GM12875 (cell line): ENCODE measurements at regions not wholly inside any gene's neighbourhood (a gene's known extent, or its start where the extent isn't known, plus 50 kb on each side); places are given as distances from the start of the nearest gene placed in this dataset.

Experiments used
- H3K4me3 ChIP-seq: one replicate; pipeline ENCODE4 v1.5.1; 2011; ENCODE audit warnings: low read depth, low read length, control low read depth
- TF ChIP-seq, protein P1 (sequence below): IDR thresholded peaks from 2 replicates; pipeline ENCODE4 v1.5.1; 2011; ENCODE audit warnings: low read depth, mild to moderate bottlenecking, control low read depth, inconsistent platforms, low read length, moderate library complexity, borderline replicate concordance; ENCODE audit not compliant: insufficient read depth

DNA sequence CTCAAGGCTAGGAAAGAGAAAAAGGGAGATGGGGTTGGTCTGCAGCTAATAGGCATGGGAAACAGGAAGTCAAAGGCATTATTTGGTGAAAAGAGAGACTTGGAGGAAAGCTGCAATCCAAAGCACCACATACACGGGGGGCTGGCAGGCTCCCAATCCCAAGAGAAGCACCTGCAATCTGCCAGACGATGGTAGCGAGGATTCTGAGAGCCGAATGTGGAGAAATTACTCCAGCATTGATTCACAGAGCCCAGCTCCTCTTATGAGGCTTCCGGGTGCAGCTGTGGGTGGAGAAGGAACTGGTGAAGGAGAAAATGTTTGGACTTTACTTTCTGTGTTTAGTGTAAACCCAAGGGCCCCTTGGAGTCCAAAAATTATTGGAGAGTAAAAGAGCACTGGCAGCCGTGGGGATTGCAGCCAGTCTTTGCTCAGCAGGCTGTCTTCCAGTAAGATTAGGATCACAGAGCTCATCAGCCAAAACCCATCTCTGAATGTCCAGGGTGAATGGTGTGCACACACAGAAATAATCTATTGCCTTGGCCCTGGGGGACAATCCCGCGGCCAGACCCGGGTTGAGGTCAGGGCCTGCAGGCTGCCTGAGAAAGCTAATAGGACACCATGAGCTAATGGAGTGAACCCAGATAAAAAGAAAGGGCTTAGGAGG lies 197.6 kb downstream of the KIT start:
- no peak overlapping the region for H3K4me3 ChIP-seq
- TF ChIP-seq, protein P1, sequence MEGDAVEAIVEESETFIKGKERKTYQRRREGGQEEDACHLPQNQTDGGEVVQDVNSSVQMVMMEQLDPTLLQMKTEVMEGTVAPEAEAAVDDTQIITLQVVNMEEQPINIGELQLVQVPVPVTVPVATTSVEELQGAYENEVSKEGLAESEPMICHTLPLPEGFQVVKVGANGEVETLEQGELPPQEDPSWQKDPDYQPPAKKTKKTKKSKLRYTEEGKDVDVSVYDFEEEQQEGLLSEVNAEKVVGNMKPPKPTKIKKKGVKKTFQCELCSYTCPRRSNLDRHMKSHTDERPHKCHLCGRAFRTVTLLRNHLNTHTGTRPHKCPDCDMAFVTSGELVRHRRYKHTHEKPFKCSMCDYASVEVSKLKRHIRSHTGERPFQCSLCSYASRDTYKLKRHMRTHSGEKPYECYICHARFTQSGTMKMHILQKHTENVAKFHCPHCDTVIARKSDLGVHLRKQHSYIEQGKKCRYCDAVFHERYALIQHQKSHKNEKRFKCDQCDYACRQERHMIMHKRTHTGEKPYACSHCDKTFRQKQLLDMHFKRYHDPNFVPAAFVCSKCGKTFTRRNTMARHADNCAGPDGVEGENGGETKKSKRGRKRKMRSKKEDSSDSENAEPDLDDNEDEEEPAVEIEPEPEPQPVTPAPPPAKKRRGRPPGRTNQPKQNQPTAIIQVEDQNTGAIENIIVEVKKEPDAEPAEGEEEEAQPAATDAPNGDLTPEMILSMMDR = no peak

- H3K4me3 ChIP-seq = no peak overlapping the region
Measured at GRCh38 chr4:54852602-54853001, 194.8 kb downstream of the KIT start.

DNA sequence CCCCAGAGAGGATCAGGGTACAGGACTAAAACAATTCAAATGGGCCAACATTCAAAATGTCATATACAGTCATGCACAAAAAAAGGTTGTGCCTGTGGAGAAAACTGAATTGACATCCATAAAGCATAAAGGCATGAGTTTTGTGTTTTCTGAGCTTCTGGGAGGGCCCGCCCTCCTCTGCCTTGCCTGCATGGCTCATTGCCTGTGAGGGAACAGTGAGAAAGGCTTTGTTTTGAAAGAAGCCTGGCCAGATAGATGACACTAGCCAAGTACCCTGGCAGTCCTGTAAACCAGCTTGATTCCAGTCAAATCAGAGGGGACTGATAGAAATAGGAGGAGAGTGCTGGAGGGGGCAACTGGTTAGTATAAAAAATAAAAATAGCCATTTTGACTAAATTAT lies 194.3 kb downstream of the KIT start:
- H3K4me3 ChIP-seq = no peak overlapping the region
- TF ChIP-seq, protein P1 = no peak

More at GRCh38 chr4:54852602-54853001, 194.8 kb downstream of the KIT start:
- TF ChIP-seq, protein P1 = no peak

GRCh38 chr4:54844911-54845310 lies 187.2 kb downstream of the KIT start:
- H3K4me3 ChIP-seq = no peak overlapping the region
- TF ChIP-seq, protein P1 = no peak

- no peak overlapping the region for H3K4me3 ChIP-seq
- TF ChIP-seq, protein P1 = no peak
Measured at GRCh38 chr4:54843946-54844345, 186.2 kb downstream of the KIT start.

DNA sequence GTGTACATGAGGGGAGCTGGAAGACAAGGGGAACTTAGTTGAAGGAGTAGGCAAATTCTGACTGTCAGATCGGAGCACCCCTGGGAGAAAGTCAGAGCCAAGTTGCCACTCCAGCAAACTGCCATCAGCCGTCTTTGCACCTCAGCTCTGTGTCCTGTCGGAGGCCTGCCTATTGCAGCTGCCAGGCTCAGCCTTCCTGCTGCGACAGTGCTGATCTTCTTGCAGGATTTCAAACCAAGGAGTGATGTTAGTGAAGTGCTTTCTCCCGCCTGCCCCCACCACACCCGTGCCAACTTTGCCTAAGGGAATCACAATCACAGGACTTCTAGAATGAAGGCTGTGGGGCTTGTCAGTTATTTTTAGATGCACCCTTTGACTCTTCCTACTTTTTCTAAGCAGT lies 185.3 kb downstream of the KIT start:
- no peak overlapping the region for H3K4me3 ChIP-seq
- TF ChIP-seq, protein P1 = no peak

- no peak overlapping the region for H3K4me3 ChIP-seq
- TF ChIP-seq, protein P1 = no peak
Measured at GRCh38 chr4:54842656-54843055, 184.9 kb downstream of the KIT start.
